ENCODE measurements at regions not wholly inside any gene's neighbourhood (a gene's known extent, or its start where the extent isn't known, plus 50 kb on each side); places are given as distances from the start of the nearest gene placed in this dataset.

- no peak overlapping the region for H3K4me3 ChIP-seq
- SMC1A ChIA-PET (ENCODE audit: uncharacterized antibody, unreplicated experiment) = interaction anchor here (0.6 kb wide), 1 partner anchor 96 kb away, joined by 3 read pairs; no protein-coding TSS in a partner anchor
- TF ChIP-seq YY1 (IDR thresholded peaks at IDR 0.05; ENCODE audit: low read depth, low read length) = no peak
- TF ChIP-seq CTCF (IDR thresholded peaks at IDR 0.05 in 2 of 3, conservative IDR thresholded peaks at IDR 0.05 in 1 of 3; ENCODE audit: control insufficient read depth in 2 of 3, extremely low read depth in 1 of 3, insufficient read depth in 1 of 3, low read depth in 3 of 3, low read length in 3 of 3) = peak in 1 of 3 experiments; percentile 14; a peak in 1 of 6 replicates
- DNase-seq (ENCODE audit: low read depth, low spot score) (no peak), FAIRE-seq (no peak), ATAC-seq (no peak; the same call in 2 of the 3 replicates)
- no peak overlapping the region for H3K27ac ChIP-seq (ENCODE audit: control insufficient read depth, insufficient read depth)
- WGBS (ENCODE audit: insufficient coverage, insufficient replicate concordance, low lambda C conversion rate, missing lambda C conversion rate) = 33% methylated on average over 8 of the region's 8 CpGs
- no peaks in the 10 kb centered on the region for H3K4me1 ChIP-seq (ENCODE audit: control insufficient read depth, insufficient read depth, low read length)
- RAD21 ChIA-PET (ENCODE audit: unreplicated experiment) = interaction anchor here (1.0 kb wide), 1 partner anchor 10 kb away, joined by 3 read pairs; no protein-coding TSS in a partner anchor
- intact Hi-C loops (cut with micrococcal nuclease; ENCODE audit: unreplicated experiment) (no loop called here), in situ Hi-C loops (cut with MboI) (no loop called here)
- H3K4me2 ChIP-seq (ENCODE audit: control insufficient read depth, insufficient read depth) = no peak overlapping the region
- H3K9me3 ChIP-seq (replicated peaks; ENCODE audit: control insufficient read depth, insufficient read depth, low read length) = no peaks in the 10 kb centered on the region
- no TSS peak for BruUV-seq (replicated peaks)
- no peaks in the 10 kb centered on the region for H3K27me3 ChIP-seq (replicated peaks in 1 of 2; ENCODE audit: control insufficient read depth in 2 of 2, insufficient read depth in 2 of 2, low read length in 1 of 2)
- no peaks in the 10 kb centered on the region for H4K20me1 ChIP-seq (ENCODE audit: control insufficient read depth, insufficient read depth)
- no peak overlapping the region for H2AFZ ChIP-seq (ENCODE audit: control insufficient read depth, low read depth, low read length)
- POLR2A ChIA-PET = no interaction called here
- CTCF ChIA-PET = interaction anchor here (0.7 to 8.9 kb wide), 3 partner anchors 12 to 401 kb away, joined by 3 to 65 read pairs (median 3); no protein-coding TSS in a partner anchor
- H3K36me3 ChIP-seq (ENCODE audit: control insufficient read depth in 2 of 2, insufficient read depth in 2 of 2, low read length in 1 of 2) = no peaks in the 10 kb centered on the region
- H3K79me2 ChIP-seq (ENCODE audit: control insufficient read depth, insufficient read depth, low read length) = no peaks in the 10 kb centered on the region
- no peak overlapping the region for H3K9ac ChIP-seq (ENCODE audit: control insufficient read depth, insufficient read depth, low read length)
Observed at GRCh38 chr5:133773247-133774202, 161.2 kb upstream of the FSTL4 start.

- FAIRE-seq (no peak), DNase-seq (ENCODE audit: low read depth, low spot score) (no peak), ATAC-seq (no peak)
- SMC1A ChIA-PET (ENCODE audit: uncharacterized antibody, unreplicated experiment) = no interaction called here
- Histone ChIP-seq H3K9ac (ENCODE audit: control insufficient read depth, insufficient read depth, low read length) (no peak overlapping the region), H3K27ac (ENCODE audit: control insufficient read depth, insufficient read depth) (no peak overlapping the region), H3K4me3 (no peak overlapping the region), H3K36me3 (ENCODE audit: control insufficient read depth in 2 of 2, insufficient read depth in 2 of 2, low read length in 1 of 2) (no peaks in the 10 kb centered on the region), H2AFZ (ENCODE audit: control insufficient read depth, low read depth, low read length) (no peak overlapping the region), H3K9me3 (replicated peaks; ENCODE audit: control insufficient read depth, insufficient read depth, low read length) (no peaks in the 10 kb centered on the region), H3K4me1 (ENCODE audit: control insufficient read depth, insufficient read depth, low read length) (no peaks in the 10 kb centered on the region), H4K20me1 (ENCODE audit: control insufficient read depth, insufficient read depth) (no peaks in the 10 kb centered on the region), H3K4me2 (ENCODE audit: control insufficient read depth, insufficient read depth) (no peak overlapping the region), H3K79me2 (ENCODE audit: control insufficient read depth, insufficient read depth, low read length) (no peaks in the 10 kb centered on the region), H3K27me3 (replicated peaks in 1 of 2; ENCODE audit: control insufficient read depth in 2 of 2, insufficient read depth in 2 of 2, low read length in 1 of 2) (peaks cover 0 to 5% of the 10 kb centered on the region in 2 experiments; a peak in 1 of 4 replicates)
- 0% methylated on average over 1 of the region's 1 CpG for WGBS (ENCODE audit: insufficient coverage, insufficient replicate concordance, low lambda C conversion rate, missing lambda C conversion rate)
- POLR2A ChIA-PET = no interaction called here
- in situ Hi-C loops (cut with MboI) = no loop called here
- RAD21 ChIA-PET (ENCODE audit: unreplicated experiment) = no interaction called here
- no TSS peak for BruUV-seq (replicated peaks)
- intact Hi-C loops (cut with micrococcal nuclease; ENCODE audit: unreplicated experiment) = no loop called here
- CTCF ChIA-PET = interaction anchor here (1.2 kb wide), 1 partner anchor 100 kb away, joined by 3 read pairs; no protein-coding TSS in a partner anchor
- TF ChIP-seq CTCF (IDR thresholded peaks at IDR 0.05 in 2 of 3, conservative IDR thresholded peaks at IDR 0.05 in 1 of 3; ENCODE audit: control insufficient read depth in 2 of 3, extremely low read depth in 1 of 3, insufficient read depth in 1 of 3, low read depth in 3 of 3, low read length in 3 of 3) = no peak
- no peak for TF ChIP-seq SPI1 (IDR thresholded peaks at IDR 0.05; ENCODE audit: borderline replicate concordance, insufficient read depth, low read depth, low read length)
- no peak for TF ChIP-seq POLR2AphosphoS2 (IDR thresholded peaks at IDR 0.05; ENCODE audit: low read depth, low read length)
- no peak for TF ChIP-seq NBN (IDR thresholded peaks at IDR 0.05)
- no peak for TF ChIP-seq POLR2A (IDR thresholded peaks at IDR 0.05; ENCODE audit: low read depth, low read length)
- no peak for TF ChIP-seq DPF2 (IDR thresholded peaks at IDR 0.05)
- no peak for TF ChIP-seq MEF2B (IDR thresholded peaks at IDR 0.05; ENCODE audit: partially characterized antibody, poor library complexity, severe bottlenecking)
- no peak for TF ChIP-seq IKZF2 (IDR thresholded peaks at IDR 0.05)
Observed at GRCh38 chr5:133769842-133770241, 157.5 kb upstream of the FSTL4 start.
